MM.1S (cell line): ENCODE measurements at regions not wholly inside any gene's neighbourhood (a gene's known extent, or its start where the extent isn't known, plus 50 kb on each side); places are given as distances from the start of the nearest gene placed in this dataset.

ENCODE experiments used
- DNase-seq: peaks from one replicate; pipeline ENCODE4 v3.0.0-alpha.2; 2015
- H2AFZ ChIP-seq: fragments of 300-600 bp; sonication (generic); 2 replicates; pipeline ENCODE4 v1.6.0; 2016; ENCODE audit warnings: antibody characterized with exemption, low read length
- H3F3A ChIP-seq: fragments of 300-600 bp; sonication (generic); 2 replicates; pipeline ENCODE4 v1.6.1; 2016; ENCODE audit warnings: mild to moderate bottlenecking, antibody characterized with exemption, low read length, moderate library complexity, mixed read lengths; ENCODE audit not compliant: insufficient read depth
- H3K27ac ChIP-seq: fragments of 300-600 bp; sonication (generic); 2 replicates; pipeline ENCODE4 v1.5.1; 2016; ENCODE audit warnings: mild to moderate bottlenecking, low read length
- H3K27me3 ChIP-seq: fragments of 300-600 bp; sonication (generic); replicated peaks from 2 replicates; pipeline ENCODE4 v1.6.0; 2016; ENCODE audit warnings: low read length; ENCODE audit not compliant: insufficient read depth
- H3K36me3 ChIP-seq: fragments of 300-600 bp; sonication (generic); replicated peaks from 2 replicates; pipeline ENCODE4 v1.6.1; 2016; ENCODE audit warnings: mild to moderate bottlenecking, low read length, mixed read lengths; ENCODE audit not compliant: insufficient read depth
- H3K4me1 ChIP-seq: fragments of 300-600 bp; sonication (generic); 2 replicates; pipeline ENCODE4 v1.6.1; 2016; ENCODE audit warnings: low read length, mixed read lengths
- H3K4me2 ChIP-seq: fragments of 300-600 bp; sonication (generic); 2 replicates; pipeline ENCODE4 v1.6.0; 2016; ENCODE audit warnings: low read depth, low read length
- H3K4me3 ChIP-seq: fragments of 300-600 bp; sonication (generic); 2 replicates; pipeline ENCODE4 v1.5.1; 2016; ENCODE audit warnings: low read length, mixed read lengths
- H3K79me2 ChIP-seq: fragments of 300-600 bp; sonication (generic); 2 replicates; pipeline ENCODE4 v1.6.1; 2016; ENCODE audit warnings: mixed run types, low read length, mixed read lengths
- H3K9ac ChIP-seq: fragments of 300-600 bp; sonication (generic); 2 replicates; pipeline ENCODE4 v1.6.1; 2016; ENCODE audit warnings: low read length, mixed read lengths
- H3K9me2 ChIP-seq: fragments of 300-600 bp; sonication (generic); replicated peaks from 2 replicates; pipeline ENCODE4 v1.6.1; 2016; ENCODE audit warnings: mild to moderate bottlenecking, low read length, mixed read lengths; ENCODE audit not compliant: insufficient read depth
- H3K9me3 ChIP-seq: fragments of 300-600 bp; sonication (generic); replicated peaks from 2 replicates; pipeline ENCODE4 v1.6.1; 2016; ENCODE audit warnings: mild to moderate bottlenecking, low read length, mixed read lengths; ENCODE audit not compliant: insufficient read depth
- H4K20me1 ChIP-seq: fragments of 300-600 bp; sonication (generic); 2 replicates; pipeline ENCODE4 v1.6.1; 2016; ENCODE audit warnings: mild to moderate bottlenecking, low read length, moderate library complexity, mixed read lengths; ENCODE audit not compliant: insufficient read depth
- EZH2 ChIP-seq: fragments of 300-600 bp; sonication (generic); optimal IDR thresholded peaks from 2 replicates; pipeline ENCODE3; 2017; ENCODE audit warnings: low read depth, mild to moderate bottlenecking, antibody characterized with exemption, low read length, mixed read lengths
- EZH2phosphoT487 ChIP-seq: fragments of 300-600 bp; sonication (generic); IDR thresholded peaks from 2 replicates; pipeline ENCODE4 v1.6.1; 2018; ENCODE audit warnings: antibody characterized with exemption, low read length
- TF ChIP-seq, protein P1 (sequence below): fragments of 300-600 bp; sonication (generic); IDR thresholded peaks from 2 replicates; pipeline ENCODE4 v1.5.1; 2016; ENCODE audit warnings: antibody characterized with exemption, low read length, mixed read lengths

DNA sequence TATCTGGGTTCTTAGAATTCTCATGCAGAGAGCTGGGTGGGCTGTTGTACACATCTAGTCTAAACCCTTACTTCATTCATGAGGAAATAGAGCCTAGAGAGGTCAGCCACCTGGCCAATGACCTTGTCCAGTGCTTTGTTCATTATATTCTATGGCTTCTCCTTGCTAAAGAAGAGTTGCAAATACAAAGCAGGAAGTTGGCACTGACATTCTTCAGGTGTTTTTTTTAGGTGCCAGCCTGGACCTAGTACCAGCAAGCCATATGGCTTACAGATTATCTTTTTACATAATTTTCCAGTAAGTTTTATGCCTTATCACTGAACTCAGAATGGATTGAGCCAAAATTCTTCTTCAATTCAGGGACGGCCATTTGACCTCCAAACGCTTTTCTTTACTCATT, 54.7 kb upstream of the PGM2 start:
- Histone ChIP-seq H3K9me2 (no peaks in the 10 kb centered on the region), H4K20me1 (no peaks in the 10 kb centered on the region), H3K79me2 (no peaks in the 10 kb centered on the region), H3K27me3 (no peaks in the 10 kb centered on the region), H2AFZ (no peak overlapping the region), H3K4me3 (no peak overlapping the region), H3K36me3 (no peaks in the 10 kb centered on the region), H3K27ac (no peak overlapping the region), H3K9me3 (no peaks in the 10 kb centered on the region), H3K4me1 (no peaks in the 10 kb centered on the region), H3K4me2 (no peak overlapping the region), H3K9ac (no peak overlapping the region), H3F3A (no peaks in the 10 kb centered on the region)
- no peak for TF ChIP-seq EZH2
- no peak for TF ChIP-seq EZH2phosphoT487
- TF ChIP-seq, protein P1, sequence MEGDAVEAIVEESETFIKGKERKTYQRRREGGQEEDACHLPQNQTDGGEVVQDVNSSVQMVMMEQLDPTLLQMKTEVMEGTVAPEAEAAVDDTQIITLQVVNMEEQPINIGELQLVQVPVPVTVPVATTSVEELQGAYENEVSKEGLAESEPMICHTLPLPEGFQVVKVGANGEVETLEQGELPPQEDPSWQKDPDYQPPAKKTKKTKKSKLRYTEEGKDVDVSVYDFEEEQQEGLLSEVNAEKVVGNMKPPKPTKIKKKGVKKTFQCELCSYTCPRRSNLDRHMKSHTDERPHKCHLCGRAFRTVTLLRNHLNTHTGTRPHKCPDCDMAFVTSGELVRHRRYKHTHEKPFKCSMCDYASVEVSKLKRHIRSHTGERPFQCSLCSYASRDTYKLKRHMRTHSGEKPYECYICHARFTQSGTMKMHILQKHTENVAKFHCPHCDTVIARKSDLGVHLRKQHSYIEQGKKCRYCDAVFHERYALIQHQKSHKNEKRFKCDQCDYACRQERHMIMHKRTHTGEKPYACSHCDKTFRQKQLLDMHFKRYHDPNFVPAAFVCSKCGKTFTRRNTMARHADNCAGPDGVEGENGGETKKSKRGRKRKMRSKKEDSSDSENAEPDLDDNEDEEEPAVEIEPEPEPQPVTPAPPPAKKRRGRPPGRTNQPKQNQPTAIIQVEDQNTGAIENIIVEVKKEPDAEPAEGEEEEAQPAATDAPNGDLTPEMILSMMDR, result no peak
- no peak for DNase-seq

DNA sequence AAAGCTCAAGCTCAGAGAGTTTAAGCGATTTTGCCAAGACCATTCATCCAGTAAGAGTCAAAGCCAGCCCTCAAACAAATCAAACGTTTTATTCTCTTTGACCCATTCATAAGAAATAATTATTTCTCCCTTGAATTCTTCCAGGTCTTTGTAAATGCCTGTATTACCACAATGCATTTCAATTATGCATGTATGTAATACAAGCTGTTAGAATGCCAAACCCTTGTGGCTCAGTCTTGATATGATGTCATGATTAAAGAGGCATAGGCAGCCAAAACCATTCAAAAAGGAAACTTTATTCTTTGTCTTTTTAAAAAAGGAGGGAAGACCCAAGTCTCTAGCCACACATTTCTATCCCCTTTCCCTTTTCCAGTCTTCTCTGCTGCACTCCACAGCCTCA, 56.5 kb upstream of the PGM2 start:
- no peak overlapping the region for H3K4me3 ChIP-seq
- no peaks in the 10 kb centered on the region for H3K4me1 ChIP-seq
- H2AFZ ChIP-seq, result no peak overlapping the region
- no peak overlapping the region for H3K4me2 ChIP-seq
- no peaks in the 10 kb centered on the region for H3K27me3 ChIP-seq
- no peaks in the 10 kb centered on the region for H3K79me2 ChIP-seq
- H3K36me3 ChIP-seq, result no peaks in the 10 kb centered on the region
- H4K20me1 ChIP-seq, result no peaks in the 10 kb centered on the region
- no peak for DNase-seq
- TF ChIP-seq EZH2, result no peak
- TF ChIP-seq, protein P1, result no peak
- no peak for TF ChIP-seq EZH2phosphoT487
- H3K9ac ChIP-seq, result no peak overlapping the region
- no peaks in the 10 kb centered on the region for H3F3A ChIP-seq
- no peaks in the 10 kb centered on the region for H3K9me2 ChIP-seq
- no peaks in the 10 kb centered on the region for H3K9me3 ChIP-seq
- H3K27ac ChIP-seq, result no peak overlapping the region

DNA sequence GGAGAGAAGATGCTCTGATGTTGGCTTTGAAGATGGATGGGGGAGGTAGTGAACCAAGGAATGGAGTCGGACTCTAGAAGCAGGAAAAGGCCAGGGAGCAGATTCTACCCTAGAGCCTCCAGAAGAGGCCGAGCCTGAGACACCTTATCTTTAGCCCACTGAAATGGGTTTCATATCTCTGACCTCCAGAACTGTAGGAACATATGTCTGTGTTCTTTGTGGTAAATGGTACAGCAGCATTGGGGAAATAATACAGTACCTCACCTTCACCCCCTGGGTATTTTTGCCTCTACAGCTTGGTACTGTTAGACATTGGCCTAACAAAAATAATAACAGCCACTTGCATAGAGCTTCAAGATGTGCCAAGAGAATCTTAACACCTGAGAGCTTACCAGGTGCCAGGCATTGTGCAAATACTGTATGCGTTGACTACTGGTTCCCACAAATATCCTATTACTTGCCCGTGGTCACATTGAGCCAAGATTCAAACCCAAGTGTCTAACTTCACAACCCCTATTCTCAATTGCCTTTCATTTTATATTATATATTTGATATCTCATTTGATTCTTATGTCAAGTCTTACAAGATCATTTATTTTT, 57.0 kb upstream of the PGM2 start:
- H3K36me3 ChIP-seq, result no peaks in the 10 kb centered on the region
- no peaks in the 10 kb centered on the region for H3K4me1 ChIP-seq
- no peaks in the 10 kb centered on the region for H3K27me3 ChIP-seq
- H3F3A ChIP-seq, result no peaks in the 10 kb centered on the region
- no peak overlapping the region for H3K9ac ChIP-seq
- no peaks in the 10 kb centered on the region for H3K9me2 ChIP-seq
- no peak overlapping the region for H2AFZ ChIP-seq
- no peak overlapping the region for H3K4me3 ChIP-seq
- TF ChIP-seq, protein P1, result no peak
- TF ChIP-seq EZH2 (no peak), EZH2phosphoT487 (no peak)
- DNase-seq, result no peak
- no peaks in the 10 kb centered on the region for H4K20me1 ChIP-seq
- H3K27ac ChIP-seq, result no peak overlapping the region
- H3K79me2 ChIP-seq, result no peaks in the 10 kb centered on the region
- H3K9me3 ChIP-seq, result no peaks in the 10 kb centered on the region
- no peak overlapping the region for H3K4me2 ChIP-seq
